Fibroblast of lung (primary cell): ENCODE measurements at regions not wholly inside any gene's neighbourhood (a gene's known extent, or its start where the extent isn't known, plus 50 kb on each side); places are given as distances from the start of the nearest gene placed in this dataset.

Experiments used
- DNase-seq, 2 donors: peaks; one replicate each; pipeline versions ENCODE4 v3.0.0 to v3.0.0-alpha.2; 2010; ENCODE audit warnings: low read depth in 2 of 2
- H2AFZ ChIP-seq: 2 replicates; pipeline ENCODE4 v1.5.1; 2012; ENCODE audit warnings: low read length, control low read depth, inconsistent platforms
- H3K27ac ChIP-seq: 2 replicates; pipeline ENCODE4 v1.5.1; 2011; ENCODE audit warnings: low read length, control low read depth; ENCODE audit not compliant: insufficient read depth
- H3K27me3 ChIP-seq: 2 replicates; pipeline ENCODE4 v1.5.1; 2011; ENCODE audit warnings: mild to moderate bottlenecking, low read length; ENCODE audit not compliant: control insufficient read depth, insufficient read depth
- H3K36me3 ChIP-seq: 2 replicates; pipeline ENCODE4 v1.5.1; 2011; ENCODE audit warnings: low read length; ENCODE audit not compliant: control insufficient read depth, insufficient read depth
- H3K4me1 ChIP-seq: 2 replicates; pipeline ENCODE4 v1.5.1; 2011; ENCODE audit warnings: low read length; ENCODE audit not compliant: control insufficient read depth, insufficient read depth; ENCODE audit errors: extremely low read depth
- H3K4me2 ChIP-seq: 2 replicates; pipeline ENCODE4 v1.5.1; 2011; ENCODE audit warnings: low read length, control low read depth; ENCODE audit not compliant: insufficient read depth; ENCODE audit errors: extremely low read depth
- H3K4me3 ChIP-seq, 4 experiments: fragments of 200-600 bp in 1 of 4; sonication (generic) in 1 of 4; replicated peaks in 1 of 4; 2 replicates each; pipeline ENCODE4 v1.5.1; 2011 to 2016; ENCODE audit warnings: low read length in 4 of 4, low read depth in 3 of 4, mild to moderate bottlenecking in 3 of 4, control low read depth in 2 of 4, inconsistent platforms in 1 of 4, mixed read lengths in 1 of 4; ENCODE audit not compliant: insufficient read depth in 1 of 4; ENCODE audit errors: control extremely low read depth in 1 of 4
- H3K79me2 ChIP-seq: 2 replicates; pipeline ENCODE4 v1.5.1; 2012; ENCODE audit warnings: mild to moderate bottlenecking, low read length, inconsistent platforms; ENCODE audit not compliant: control insufficient read depth, insufficient read depth
- H3K9ac ChIP-seq: 2 replicates; pipeline ENCODE4 v1.5.1; 2011; ENCODE audit warnings: mild to moderate bottlenecking, low read length, control low read depth; ENCODE audit not compliant: insufficient read depth
- H3K9me3 ChIP-seq: 2 replicates; pipeline ENCODE4 v1.5.1; 2012; ENCODE audit warnings: low read depth, low read length; ENCODE audit not compliant: control insufficient read depth, insufficient read depth
- H4K20me1 ChIP-seq: 2 replicates; pipeline ENCODE4 v1.5.1; 2011; ENCODE audit warnings: low read length; ENCODE audit not compliant: control insufficient read depth, insufficient read depth; ENCODE audit errors: extremely low read depth
- CTCF ChIP-seq, 2 donors: IDR thresholded peaks in 1 of 2; conservative IDR thresholded peaks in 1 of 2; 1 replicate in 1 of 2; 2 replicates in 1 of 2; pipeline ENCODE4 v1.5.1; 2011 to 2012; ENCODE audit warnings: low read length in 2 of 2, control low read depth in 1 of 2, inconsistent platforms in 1 of 2, low read depth in 1 of 2, mild to moderate bottlenecking in 1 of 2
- EZH2 ChIP-seq: IDR thresholded peaks from 2 replicates; pipeline ENCODE4 v1.5.1; 2012; ENCODE audit warnings: low read length, control low read depth, mild to moderate bottlenecking; ENCODE audit errors: missing control alignments

GRCh38 chr6:10201606-10202510, 213.0 kb downstream of the TFAP2A start:
- Histone ChIP-seq H3K79me2 (no peaks in the 10 kb centered on the region), H3K9me3 (no peaks in the 10 kb centered on the region), H3K4me1 (no peaks in the 10 kb centered on the region), H3K9ac (no peak overlapping the region), H3K4me2 (no peak overlapping the region), H3K4me3 (no peak overlapping the region), H4K20me1 (no peaks in the 10 kb centered on the region), H3K36me3 (no peaks in the 10 kb centered on the region), H3K27me3 (no peaks in the 10 kb centered on the region), H2AFZ (no peak overlapping the region), H3K27ac (no peak overlapping the region)
- no peak for DNase-seq
- TF ChIP-seq CTCF (conservative IDR thresholded peaks at IDR 0.05 in 1 of 2, IDR thresholded peaks at IDR 0.05 in 1 of 2; ENCODE audit: low read depth in 1 of 2, low read length in 2 of 2), result no peak
- TF ChIP-seq EZH2, result no peak

- no peaks in the 10 kb centered on the region for H3K27me3 ChIP-seq
- no peak overlapping the region for H3K9ac ChIP-seq
- DNase-seq, result no peak
- H3K4me3 ChIP-seq, result no peak overlapping the region
- no peaks in the 10 kb centered on the region for H3K4me1 ChIP-seq
- no peak for TF ChIP-seq EZH2
- TF ChIP-seq CTCF (conservative IDR thresholded peaks at IDR 0.05 in 1 of 2, IDR thresholded peaks at IDR 0.05 in 1 of 2; ENCODE audit: low read depth in 1 of 2, low read length in 2 of 2), result no peak
- no peaks in the 10 kb centered on the region for H3K79me2 ChIP-seq
- no peak overlapping the region for H2AFZ ChIP-seq
- H3K27ac ChIP-seq, result no peak overlapping the region
- no peak overlapping the region for H3K4me2 ChIP-seq
- no peaks in the 10 kb centered on the region for H3K36me3 ChIP-seq
- no peaks in the 10 kb centered on the region for H4K20me1 ChIP-seq
- H3K9me3 ChIP-seq, result no peaks in the 10 kb centered on the region
These were observed 218.8 kb downstream of the TFAP2A start for GRCh38 chr6:10196090-10196489.

GRCh38 chr6:10194816-10195672, 219.8 kb downstream of the TFAP2A start:
- H4K20me1 ChIP-seq, result no peaks in the 10 kb centered on the region
- no peak overlapping the region for H3K4me2 ChIP-seq
- no peak overlapping the region for H3K4me3 ChIP-seq
- no peaks in the 10 kb centered on the region for H3K27me3 ChIP-seq
- TF ChIP-seq CTCF (conservative IDR thresholded peaks at IDR 0.05 in 1 of 2, IDR thresholded peaks at IDR 0.05 in 1 of 2; ENCODE audit: low read depth in 1 of 2, low read length in 2 of 2) (no peak), EZH2 (no peak)
- no peak overlapping the region for H3K9ac ChIP-seq
- H3K4me1 ChIP-seq, result no peaks in the 10 kb centered on the region
- H3K27ac ChIP-seq, result no peak overlapping the region
- peak in 1 of 2 donors; percentile 62 for DNase-seq
- no peaks in the 10 kb centered on the region for H3K79me2 ChIP-seq
- no peaks in the 10 kb centered on the region for H3K36me3 ChIP-seq
- no peak overlapping the region for H2AFZ ChIP-seq
- H3K9me3 ChIP-seq, result no peaks in the 10 kb centered on the region
